ENCODE measurements at regions not wholly inside any gene's neighbourhood (a gene's known extent, or its start where the extent isn't known, plus 50 kb on each side); places are given as distances from the start of the nearest gene placed in this dataset.

- H3K27ac ChIP-seq, result no peak overlapping the region
- intact Hi-C loops (cut with DNase I; ENCODE audit: low total_unique reads), result no loop called here
Observed at GRCh38 chr9:115766370-115766955, 387.1 kb upstream of the PAPPA start.

DNA sequence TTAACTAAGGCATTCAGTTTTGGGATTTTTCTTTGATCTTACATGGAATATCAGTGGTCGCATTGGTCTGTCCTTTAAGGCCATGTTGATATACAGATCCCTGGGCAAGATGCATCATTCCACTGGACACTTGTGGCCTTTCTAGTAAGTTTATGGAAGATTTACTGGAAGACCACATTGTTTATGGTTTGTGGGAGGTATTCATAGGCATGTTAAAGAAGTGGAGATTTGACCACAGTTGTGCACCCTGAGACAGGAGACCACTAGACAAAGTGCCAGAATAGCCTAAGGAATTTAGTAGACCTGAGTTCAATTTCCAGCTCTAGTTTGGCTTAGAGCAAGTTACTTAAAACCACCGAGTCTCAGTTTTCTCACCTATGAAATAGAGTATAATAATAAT lies 383.1 kb upstream of the PAPPA start:
- no peaks in the 10 kb centered on the region for H3K9me3 ChIP-seq
- no peaks in the 10 kb centered on the region for H3K36me3 ChIP-seq
- no peak overlapping the region for H3K27ac ChIP-seq
- intact Hi-C loops (cut with DNase I; ENCODE audit: low total_unique reads), result no loop called here
- TF ChIP-seq CTCF (IDR thresholded peaks at IDR 0.05), result no peak
- no peak for TF ChIP-seq POLR2A (IDR thresholded peaks at IDR 0.05)
- H3K27me3 ChIP-seq, result no peaks in the 10 kb centered on the region
- H3K4me3 ChIP-seq, result no peak overlapping the region
- DNase-seq, result no peak
- no peaks in the 10 kb centered on the region for H3K4me1 ChIP-seq

More at GRCh38 chr9:115766370-115766955, 387.1 kb upstream of the PAPPA start:
- H3K4me1 ChIP-seq, result no peaks in the 10 kb centered on the region
- H3K9me3 ChIP-seq, result no peaks in the 10 kb centered on the region
- H3K4me3 ChIP-seq, result no peak overlapping the region
- no peak for DNase-seq
- H3K27me3 ChIP-seq, result no peaks in the 10 kb centered on the region
- H3K36me3 ChIP-seq, result no peaks in the 10 kb centered on the region
- TF ChIP-seq CTCF (IDR thresholded peaks at IDR 0.05) (no peak), POLR2A (IDR thresholded peaks at IDR 0.05) (no peak)

- Histone ChIP-seq H3K9me3 (no peaks in the 10 kb centered on the region), H3K4me1 (no peaks in the 10 kb centered on the region), H3K27me3 (no peaks in the 10 kb centered on the region), H3K27ac (no peak overlapping the region), H3K4me3 (no peak overlapping the region), H3K36me3 (no peaks in the 10 kb centered on the region)
- TF ChIP-seq CTCF (IDR thresholded peaks at IDR 0.05) (no peak), POLR2A (IDR thresholded peaks at IDR 0.05) (no peak)
- no peak for DNase-seq
- intact Hi-C loops (cut with DNase I; ENCODE audit: low total_unique reads), result no loop called here
Observed at GRCh38 chr9:115775659-115776058, 377.9 kb upstream of the PAPPA start.

DNA sequence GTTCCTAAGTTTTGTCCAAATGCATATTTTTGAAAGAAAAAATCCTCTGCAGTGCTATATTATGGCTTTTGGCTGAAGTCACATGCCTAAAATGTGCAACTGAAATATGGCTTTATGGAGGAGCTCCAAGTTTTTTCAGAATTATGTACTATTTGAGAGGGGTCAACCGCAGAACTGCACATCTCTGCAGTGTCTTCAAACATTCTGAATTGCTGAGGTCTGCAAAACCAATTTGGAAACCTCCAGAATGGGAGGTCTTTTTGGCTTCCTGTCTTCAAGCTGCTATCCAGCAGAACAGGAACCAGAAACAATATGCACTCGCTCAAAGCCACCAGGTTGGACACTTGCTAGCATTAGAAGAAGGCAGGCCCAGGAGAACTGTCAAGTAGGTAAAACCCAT lies 376.0 kb upstream of the PAPPA start:
- no peak for DNase-seq
- TF ChIP-seq CTCF (IDR thresholded peaks at IDR 0.05), result no peak
- TF ChIP-seq POLR2A (IDR thresholded peaks at IDR 0.05), result no peak
- intact Hi-C loops (cut with DNase I; ENCODE audit: low total_unique reads), result no loop called here
- Histone ChIP-seq H3K27me3 (no peaks in the 10 kb centered on the region), H3K36me3 (no peaks in the 10 kb centered on the region), H3K4me1 (no peaks in the 10 kb centered on the region), H3K4me3 (no peak overlapping the region), H3K27ac (no peak overlapping the region), H3K9me3 (no peaks in the 10 kb centered on the region)

GRCh38 chr9:115781070-115781736 lies 372.4 kb upstream of the PAPPA start:
- Histone ChIP-seq H3K4me1 (no peaks in the 10 kb centered on the region), H3K27me3 (no peaks in the 10 kb centered on the region), H3K9me3 (no peaks in the 10 kb centered on the region), H3K27ac (no peak overlapping the region), H3K4me3 (no peak overlapping the region), H3K36me3 (no peaks in the 10 kb centered on the region)
- no peak for DNase-seq
- TF ChIP-seq POLR2A (IDR thresholded peaks at IDR 0.05) (no peak), CTCF (IDR thresholded peaks at IDR 0.05) (no peak)
- intact Hi-C loops (cut with DNase I; ENCODE audit: low total_unique reads), result no loop called here
